ENCODE measurements at regions not wholly inside any gene's neighbourhood (a gene's known extent, or its start where the extent isn't known, plus 50 kb on each side); places are given as distances from the start of the nearest gene placed in this dataset.

DNA sequence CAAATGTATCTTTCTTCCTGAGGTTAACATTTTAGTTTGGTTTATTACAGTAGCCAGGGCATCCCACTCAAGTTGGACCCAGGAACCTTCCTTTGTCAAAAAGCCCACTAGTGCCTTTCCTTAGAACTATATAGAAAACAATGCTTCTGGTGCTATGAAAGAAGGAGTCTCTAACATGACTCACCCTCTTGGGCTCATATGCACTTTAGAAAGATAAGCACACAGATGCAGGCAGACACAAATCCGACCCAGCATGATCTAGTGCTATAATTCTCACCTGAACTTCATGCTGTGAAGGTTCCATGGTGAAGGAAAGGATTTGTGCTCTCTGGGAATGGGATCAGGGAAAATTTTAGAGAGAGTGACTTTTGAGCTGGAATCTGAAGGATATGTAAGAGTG is 289.4 kb downstream of the ANKRD50 start:
- intact Hi-C loops (cut with DNase I): no loop called here
- ATAC-seq (no peak), DNase-seq (no peak)
- Histone ChIP-seq H3K27me3 (no peaks in the 10 kb centered on the region), H3K27ac (no peak overlapping the region), H3K36me3 (no peaks in the 10 kb centered on the region), H3K4me3 (no peak overlapping the region), H3K4me1 (peaks cover 4% of the 10 kb centered on the region), H3K9me3 (no peaks in the 10 kb centered on the region)
- TF ChIP-seq, protein P1, sequence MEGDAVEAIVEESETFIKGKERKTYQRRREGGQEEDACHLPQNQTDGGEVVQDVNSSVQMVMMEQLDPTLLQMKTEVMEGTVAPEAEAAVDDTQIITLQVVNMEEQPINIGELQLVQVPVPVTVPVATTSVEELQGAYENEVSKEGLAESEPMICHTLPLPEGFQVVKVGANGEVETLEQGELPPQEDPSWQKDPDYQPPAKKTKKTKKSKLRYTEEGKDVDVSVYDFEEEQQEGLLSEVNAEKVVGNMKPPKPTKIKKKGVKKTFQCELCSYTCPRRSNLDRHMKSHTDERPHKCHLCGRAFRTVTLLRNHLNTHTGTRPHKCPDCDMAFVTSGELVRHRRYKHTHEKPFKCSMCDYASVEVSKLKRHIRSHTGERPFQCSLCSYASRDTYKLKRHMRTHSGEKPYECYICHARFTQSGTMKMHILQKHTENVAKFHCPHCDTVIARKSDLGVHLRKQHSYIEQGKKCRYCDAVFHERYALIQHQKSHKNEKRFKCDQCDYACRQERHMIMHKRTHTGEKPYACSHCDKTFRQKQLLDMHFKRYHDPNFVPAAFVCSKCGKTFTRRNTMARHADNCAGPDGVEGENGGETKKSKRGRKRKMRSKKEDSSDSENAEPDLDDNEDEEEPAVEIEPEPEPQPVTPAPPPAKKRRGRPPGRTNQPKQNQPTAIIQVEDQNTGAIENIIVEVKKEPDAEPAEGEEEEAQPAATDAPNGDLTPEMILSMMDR (IDR thresholded peaks at IDR 0.05): no peak

DNA sequence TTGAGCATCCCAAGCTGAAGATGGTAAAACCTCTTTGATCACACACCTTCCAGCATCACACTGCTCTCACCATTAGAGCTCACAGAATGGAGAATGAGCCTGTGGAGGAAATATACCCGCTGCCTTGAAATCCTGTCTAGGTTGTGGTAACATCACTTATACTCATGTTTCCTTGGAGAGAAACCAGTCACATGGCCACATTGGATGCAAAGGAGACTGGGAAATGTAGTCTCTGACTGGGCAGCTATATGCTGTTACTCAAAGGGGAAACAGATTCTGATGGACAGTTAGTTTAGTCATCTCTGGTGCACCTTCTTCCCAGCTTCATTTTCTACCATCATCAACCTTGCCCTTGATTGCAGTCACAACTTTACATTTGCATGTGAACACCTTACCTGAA is 286.3 kb downstream of the ANKRD50 start:
- peaks cover 9% of the 10 kb centered on the region for H3K4me1 ChIP-seq
- intact Hi-C loops (cut with DNase I): no loop called here
- TF ChIP-seq, protein P1 (IDR thresholded peaks at IDR 0.05): no peak
- H3K27ac ChIP-seq: no peak overlapping the region
- H3K36me3 ChIP-seq: no peaks in the 10 kb centered on the region
- no peaks in the 10 kb centered on the region for H3K9me3 ChIP-seq
- no peaks in the 10 kb centered on the region for H3K27me3 ChIP-seq
- no peak for DNase-seq
- ATAC-seq: no peak
- no peak overlapping the region for H3K4me3 ChIP-seq

DNA sequence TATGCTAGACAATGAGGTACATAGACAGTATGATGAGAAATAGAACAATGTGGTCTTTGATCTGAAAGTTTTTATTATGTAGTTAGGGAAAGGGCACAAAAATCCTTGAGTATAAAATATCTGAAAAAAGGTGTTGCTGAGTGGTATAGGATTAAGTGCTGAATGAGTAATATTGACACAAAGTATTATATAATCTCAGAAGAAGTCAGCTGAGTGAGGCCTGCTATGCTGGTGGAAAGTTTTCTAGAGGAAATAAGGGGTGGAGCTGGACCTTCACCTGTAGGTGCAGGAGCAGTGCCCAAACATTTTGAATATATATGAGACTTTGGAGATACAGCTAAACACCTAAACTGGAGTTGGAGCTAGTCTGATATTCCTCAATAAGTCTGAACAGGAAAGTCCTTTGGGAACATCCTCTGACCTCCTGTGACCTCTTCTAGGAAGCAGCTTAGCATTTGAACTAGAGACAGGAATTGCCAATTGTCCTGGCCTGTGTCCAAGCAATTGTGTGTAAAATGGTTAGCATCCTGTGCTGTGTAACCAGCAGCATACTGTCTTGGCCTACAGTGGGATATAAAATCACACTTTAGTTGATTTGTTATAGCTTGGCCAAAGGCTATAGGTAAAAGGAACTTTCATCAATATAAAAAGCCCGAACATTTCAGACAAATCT is 285.3 kb downstream of the ANKRD50 start:
- H3K27me3 ChIP-seq: no peaks in the 10 kb centered on the region
- H3K4me3 ChIP-seq: no peak overlapping the region
- no peaks in the 10 kb centered on the region for H3K36me3 ChIP-seq
- intact Hi-C loops (cut with DNase I): no loop called here
- ATAC-seq: peak; percentile 57
- TF ChIP-seq, protein P1 (IDR thresholded peaks at IDR 0.05): no peak
- no peak for DNase-seq
- H3K27ac ChIP-seq: no peak overlapping the region
- no peaks in the 10 kb centered on the region for H3K9me3 ChIP-seq
- peaks cover 9% of the 10 kb centered on the region for H3K4me1 ChIP-seq

DNA sequence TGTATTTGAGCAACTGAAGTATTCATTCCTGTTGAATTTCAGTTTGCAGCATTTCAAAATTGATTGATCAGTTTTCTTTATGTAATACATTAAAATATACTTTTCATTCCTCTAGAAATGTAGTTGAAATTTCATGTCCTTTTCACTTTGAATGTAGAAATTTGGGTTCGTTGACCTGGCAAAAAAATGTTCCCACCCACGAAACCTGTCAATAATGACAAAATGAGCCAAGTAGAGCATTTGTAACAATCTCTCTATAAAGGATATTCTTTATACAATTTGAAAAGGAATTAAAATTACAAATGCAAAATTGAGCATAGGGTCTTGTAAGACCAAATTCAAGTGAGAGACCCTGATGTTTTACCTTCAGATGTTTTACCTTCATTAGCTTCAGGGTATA is 283.9 kb downstream of the ANKRD50 start:
- H3K4me3 ChIP-seq: no peak overlapping the region
- no peaks in the 10 kb centered on the region for H3K27me3 ChIP-seq
- H3K36me3 ChIP-seq: no peaks in the 10 kb centered on the region
- intact Hi-C loops (cut with DNase I): no loop called here
- TF ChIP-seq, protein P1 (IDR thresholded peaks at IDR 0.05): no peak
- ATAC-seq (no peak), DNase-seq (no peak)
- peaks cover 9% of the 10 kb centered on the region for H3K4me1 ChIP-seq
- H3K9me3 ChIP-seq: no peaks in the 10 kb centered on the region
- H3K27ac ChIP-seq: no peak overlapping the region

DNA sequence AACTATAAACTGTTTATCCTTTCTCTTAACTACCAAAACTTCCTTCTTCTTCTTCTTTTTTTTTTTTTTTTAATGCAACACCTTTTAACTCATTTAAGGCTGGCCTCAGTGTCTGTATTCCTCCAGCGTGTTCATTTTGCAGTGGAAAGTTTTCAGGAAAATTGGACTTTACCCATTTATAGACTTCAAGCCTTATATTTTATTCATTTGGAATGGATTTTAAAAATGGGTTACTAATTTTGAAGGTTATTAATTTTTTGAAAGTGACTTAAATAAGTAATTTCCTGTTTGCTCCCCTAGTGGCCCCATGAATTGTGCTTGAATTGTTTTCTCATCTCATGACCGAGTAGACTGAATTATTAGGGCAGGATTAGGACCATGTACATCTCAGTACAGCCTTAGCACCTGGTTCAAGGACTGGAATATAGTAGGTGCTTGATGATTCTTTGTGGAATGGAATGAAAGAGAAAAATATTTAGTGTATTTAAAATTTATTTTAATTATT is 282.7 kb downstream of the ANKRD50 start:
- Histone ChIP-seq H3K4me1 (peaks cover 9% of the 10 kb centered on the region), H3K4me3 (no peak overlapping the region), H3K27me3 (no peaks in the 10 kb centered on the region), H3K36me3 (no peaks in the 10 kb centered on the region), H3K9me3 (no peaks in the 10 kb centered on the region), H3K27ac (no peak overlapping the region)
- intact Hi-C loops (cut with DNase I): no loop called here
- DNase-seq (no peak), ATAC-seq (no peak)
- TF ChIP-seq, protein P1 (IDR thresholded peaks at IDR 0.05): no peak
